ENCODE measurements at regions not wholly inside any gene's neighbourhood (a gene's known extent, or its start where the extent isn't known, plus 50 kb on each side); places are given as distances from the start of the nearest gene placed in this dataset.
A peak's percentile ranks its signal among the peaks of the same experiment; 100 is the strongest.
"Not testable (repeated sequence)": the region's sequence is repeated elsewhere in the genome, so short reads cannot be mapped to it uniquely, and the experiment has no call there.

DNA sequence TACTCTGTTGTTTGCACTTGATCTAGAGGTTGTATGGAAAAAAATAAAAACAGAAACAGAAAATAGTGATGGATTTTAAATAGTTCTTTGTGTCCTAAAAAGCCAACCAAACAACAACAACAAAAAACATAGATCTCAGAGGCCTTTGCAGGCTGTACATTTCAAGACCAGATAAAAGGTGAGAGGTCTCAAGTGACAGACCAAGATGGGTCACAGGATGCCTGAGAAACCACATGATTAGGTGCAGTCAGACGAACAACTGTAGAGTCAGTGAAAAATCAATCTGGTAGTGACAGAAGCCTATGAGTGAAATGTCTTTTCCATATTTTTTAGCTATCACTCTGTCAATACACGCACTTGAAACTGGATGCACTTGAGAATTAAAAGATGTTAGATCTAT is 193.5 kb upstream of the SAMSN1 start:
- H3K79me2 ChIP-seq (ENCODE audit: insufficient read depth, low read length) = no peaks in the 10 kb centered on the region
- H3K9ac ChIP-seq (ENCODE audit: low read depth, low read length) = no peak overlapping the region
- no peak overlapping the region for H2AFZ ChIP-seq (ENCODE audit: low read depth, low read length)
- H3K9me3 ChIP-seq (ENCODE audit: insufficient read depth, low read length, severe bottlenecking) = peaks cover 10% of the 10 kb centered on the region
- H3K27me3 ChIP-seq (ENCODE audit: insufficient read depth, low read length, poor library complexity) = no peaks in the 10 kb centered on the region
- TF ChIP-seq EZH2 (IDR thresholded peaks at IDR 0.05; ENCODE audit: borderline replicate concordance, low read depth, low read length, severe bottlenecking) = no peak
- TF ChIP-seq, protein P1, sequence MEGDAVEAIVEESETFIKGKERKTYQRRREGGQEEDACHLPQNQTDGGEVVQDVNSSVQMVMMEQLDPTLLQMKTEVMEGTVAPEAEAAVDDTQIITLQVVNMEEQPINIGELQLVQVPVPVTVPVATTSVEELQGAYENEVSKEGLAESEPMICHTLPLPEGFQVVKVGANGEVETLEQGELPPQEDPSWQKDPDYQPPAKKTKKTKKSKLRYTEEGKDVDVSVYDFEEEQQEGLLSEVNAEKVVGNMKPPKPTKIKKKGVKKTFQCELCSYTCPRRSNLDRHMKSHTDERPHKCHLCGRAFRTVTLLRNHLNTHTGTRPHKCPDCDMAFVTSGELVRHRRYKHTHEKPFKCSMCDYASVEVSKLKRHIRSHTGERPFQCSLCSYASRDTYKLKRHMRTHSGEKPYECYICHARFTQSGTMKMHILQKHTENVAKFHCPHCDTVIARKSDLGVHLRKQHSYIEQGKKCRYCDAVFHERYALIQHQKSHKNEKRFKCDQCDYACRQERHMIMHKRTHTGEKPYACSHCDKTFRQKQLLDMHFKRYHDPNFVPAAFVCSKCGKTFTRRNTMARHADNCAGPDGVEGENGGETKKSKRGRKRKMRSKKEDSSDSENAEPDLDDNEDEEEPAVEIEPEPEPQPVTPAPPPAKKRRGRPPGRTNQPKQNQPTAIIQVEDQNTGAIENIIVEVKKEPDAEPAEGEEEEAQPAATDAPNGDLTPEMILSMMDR (IDR thresholded peaks at IDR 0.05; ENCODE audit: borderline replicate concordance, extremely low read depth, low read length, poor library complexity, severe bottlenecking) = no peak
- H3K27ac ChIP-seq (ENCODE audit: low read length) = no peak overlapping the region
- H3K4me2 ChIP-seq (ENCODE audit: insufficient read depth, low read length) = no peak overlapping the region
- H4K20me1 ChIP-seq (ENCODE audit: insufficient read depth, low read length) = no peaks in the 10 kb centered on the region
- H3K36me3 ChIP-seq (ENCODE audit: insufficient read depth, low read length) = no peaks in the 10 kb centered on the region
- DNase-seq (no peak), ATAC-seq (ENCODE audit: insufficient read depth, low read depth) (0 out of 3 replicates have a peak, but pooled peaks have one; percentile 28)
- H3K4me3 ChIP-seq (ENCODE audit: low read depth in 1 of 2, low read length in 2 of 2) = no peak overlapping the region
- H3K4me1 ChIP-seq (ENCODE audit: insufficient read depth, low read length) = peaks cover 32% of the 10 kb centered on the region

GRCh38 chr21:14738576-14738975 is 192.5 kb upstream of the SAMSN1 start:
- DNase-seq; ATAC-seq (ENCODE audit: insufficient read depth, low read depth); H3K4me2 ChIP-seq (ENCODE audit: insufficient read depth, low read length); H3K9ac ChIP-seq (ENCODE audit: low read depth, low read length); H3K27ac ChIP-seq (ENCODE audit: low read length); H3K36me3 ChIP-seq (ENCODE audit: insufficient read depth, low read length); H4K20me1 ChIP-seq (ENCODE audit: insufficient read depth, low read length); H3K4me3 ChIP-seq (ENCODE audit: low read depth in 1 of 2, low read length in 2 of 2); H3K27me3 ChIP-seq (ENCODE audit: insufficient read depth, low read length, poor library complexity); H3K9me3 ChIP-seq (ENCODE audit: insufficient read depth, low read length, severe bottlenecking); H2AFZ ChIP-seq (ENCODE audit: low read depth, low read length); H3K79me2 ChIP-seq (ENCODE audit: insufficient read depth, low read length): not testable (repeated sequence)
- H3K4me1 ChIP-seq (ENCODE audit: insufficient read depth, low read length) = peaks cover 32% of the 10 kb centered on the region

- DNase-seq = peak; percentile 42
- peaks cover 6% of the 10 kb centered on the region for H3K9me3 ChIP-seq (ENCODE audit: insufficient read depth, low read length, severe bottlenecking)
- no peaks in the 10 kb centered on the region for H3K36me3 ChIP-seq (ENCODE audit: insufficient read depth, low read length)
Observed at GRCh38 chr21:14737922-14738321, 191.8 kb upstream of the SAMSN1 start.

GRCh38 chr21:14737284-14737691 is 191.2 kb upstream of the SAMSN1 start:
- H3K4me2 ChIP-seq (ENCODE audit: insufficient read depth, low read length) = no peak overlapping the region

More at GRCh38 chr21:14737922-14738321, 191.8 kb upstream of the SAMSN1 start:
- no peak overlapping the region for H3K4me3 ChIP-seq (ENCODE audit: low read depth in 1 of 2, low read length in 2 of 2)
- no peaks in the 10 kb centered on the region for H3K27me3 ChIP-seq (ENCODE audit: insufficient read depth, low read length, poor library complexity)
- H4K20me1 ChIP-seq (ENCODE audit: insufficient read depth, low read length) = no peaks in the 10 kb centered on the region
- H3K4me1 ChIP-seq (ENCODE audit: insufficient read depth, low read length) = peaks cover 32% of the 10 kb centered on the region
- TF ChIP-seq EZH2 (IDR thresholded peaks at IDR 0.05; ENCODE audit: borderline replicate concordance, low read depth, low read length, severe bottlenecking) = no peak
- TF ChIP-seq, protein P1 (IDR thresholded peaks at IDR 0.05; ENCODE audit: borderline replicate concordance, extremely low read depth, low read length, poor library complexity, severe bottlenecking) = peak; percentile 78
- H3K79me2 ChIP-seq (ENCODE audit: insufficient read depth, low read length) = no peaks in the 10 kb centered on the region
- H2AFZ ChIP-seq (ENCODE audit: low read depth, low read length) = no peak overlapping the region
- peak overlapping the region; percentile 30; the same call in 1 of the 2 replicates for H3K27ac ChIP-seq (ENCODE audit: low read length)
- no peak overlapping the region for H3K4me2 ChIP-seq (ENCODE audit: insufficient read depth, low read length)
- peak; percentile 57; the same call in 2 of the 3 replicates for ATAC-seq (ENCODE audit: insufficient read depth, low read depth)
- no peak overlapping the region for H3K9ac ChIP-seq (ENCODE audit: low read depth, low read length)

More at GRCh38 chr21:14737284-14737691, 191.2 kb upstream of the SAMSN1 start:
- no peaks in the 10 kb centered on the region for H3K27me3 ChIP-seq (ENCODE audit: insufficient read depth, low read length, poor library complexity)
- H3K27ac ChIP-seq (ENCODE audit: low read length) = peak overlapping the region; percentile 68
- peaks cover 32% of the 10 kb centered on the region for H3K4me1 ChIP-seq (ENCODE audit: insufficient read depth, low read length)
- H4K20me1 ChIP-seq (ENCODE audit: insufficient read depth, low read length) = no peaks in the 10 kb centered on the region
- peaks cover 6% of the 10 kb centered on the region for H3K9me3 ChIP-seq (ENCODE audit: insufficient read depth, low read length, severe bottlenecking)
- H3K9ac ChIP-seq (ENCODE audit: low read depth, low read length) = no peak overlapping the region
- TF ChIP-seq, protein P1 (IDR thresholded peaks at IDR 0.05; ENCODE audit: borderline replicate concordance, extremely low read depth, low read length, poor library complexity, severe bottlenecking) = no peak
- TF ChIP-seq EZH2 (IDR thresholded peaks at IDR 0.05; ENCODE audit: borderline replicate concordance, low read depth, low read length, severe bottlenecking) = no peak
- no peaks in the 10 kb centered on the region for H3K36me3 ChIP-seq (ENCODE audit: insufficient read depth, low read length)
- peak overlapping the region; percentile 2; the same call in 1 of the 2 replicates for H2AFZ ChIP-seq (ENCODE audit: low read depth, low read length)
- H3K79me2 ChIP-seq (ENCODE audit: insufficient read depth, low read length) = no peaks in the 10 kb centered on the region
- no peak for DNase-seq
- ATAC-seq (ENCODE audit: insufficient read depth, low read depth) = no peak
- no peak overlapping the region for H3K4me3 ChIP-seq (ENCODE audit: low read depth in 1 of 2, low read length in 2 of 2)
